GM23248 (cell line): ENCODE measurements at regions not wholly inside any gene's neighbourhood (a gene's known extent, or its start where the extent isn't known, plus 50 kb on each side); places are given as distances from the start of the nearest gene placed in this dataset.

Source experiments
- DNase-seq: peaks from one replicate; pipeline ENCODE4 v3.0.0-alpha.2; 2015
- H2AFZ ChIP-seq: fragments of 200-600 bp; sonication (generic); 2 replicates; pipeline ENCODE4 v1.6.1; 2016; ENCODE audit warnings: antibody characterized with exemption
- H3F3A ChIP-seq: fragments of 200-600 bp; sonication (generic); 2 replicates; pipeline ENCODE4 v1.6.1; 2016; ENCODE audit warnings: mild to moderate bottlenecking, antibody characterized with exemption, mixed run types; ENCODE audit not compliant: insufficient read depth
- H3K27ac ChIP-seq: fragments of 200-600 bp; sonication (generic); 2 replicates; pipeline ENCODE4 v1.5.1; 2016; ENCODE audit warnings: mild to moderate bottlenecking
- H3K27me3 ChIP-seq: fragments of 200-600 bp; sonication (generic); replicated peaks from 2 replicates; pipeline ENCODE4 v1.6.1; 2016; ENCODE audit warnings: mild to moderate bottlenecking; ENCODE audit not compliant: insufficient read depth
- H3K36me3 ChIP-seq: fragments of 200-600 bp; sonication (generic); 2 replicates; pipeline ENCODE4 v1.6.1; 2016; ENCODE audit warnings: low read depth, mild to moderate bottlenecking
- H3K4me1 ChIP-seq: fragments of 200-600 bp; sonication (generic); 2 replicates; pipeline ENCODE4 v1.6.1; 2016; ENCODE audit warnings: mild to moderate bottlenecking; ENCODE audit not compliant: insufficient read depth
- H3K4me2 ChIP-seq: fragments of 200-600 bp; sonication (generic); one replicate; pipeline ENCODE4 v1.6.1; 2016; ENCODE audit warnings: mild to moderate bottlenecking; ENCODE audit not compliant: unreplicated experiment
- H3K4me3 ChIP-seq: fragments of 200-600 bp; sonication (generic); 2 replicates; pipeline ENCODE4 v1.5.1; 2016; ENCODE audit warnings: mild to moderate bottlenecking
- H3K79me2 ChIP-seq: fragments of 200-600 bp; sonication (generic); 2 replicates; pipeline ENCODE4 v1.6.1; 2016; ENCODE audit warnings: mild to moderate bottlenecking; ENCODE audit not compliant: insufficient read depth
- H3K9ac ChIP-seq: fragments of 200-600 bp; sonication (generic); 2 replicates; pipeline ENCODE4 v1.6.1; 2016; ENCODE audit warnings: mild to moderate bottlenecking
- H3K9me2 ChIP-seq: fragments of 200-600 bp; sonication (generic); 2 replicates; pipeline ENCODE4 v1.6.1; 2016; ENCODE audit warnings: mixed run types, mild to moderate bottlenecking, moderate library complexity; ENCODE audit not compliant: insufficient read depth
- H3K9me3 ChIP-seq: fragments of 200-600 bp; sonication (generic); one replicate; pipeline ENCODE4 v1.6.1; 2017; ENCODE audit warnings: low read depth
- H4K20me1 ChIP-seq: fragments of 200-600 bp; sonication (generic); 2 replicates; pipeline ENCODE4 v1.6.0; 2016; ENCODE audit not compliant: insufficient read depth
- EZH2 ChIP-seq: fragments of 200-600 bp; sonication (generic); IDR thresholded peaks from 2 replicates; pipeline ENCODE4 v1.6.1; 2018; ENCODE audit warnings: antibody characterized with exemption, mild to moderate bottlenecking; ENCODE audit not compliant: insufficient read depth, poor library complexity, severe bottlenecking
- EZH2phosphoT487 ChIP-seq: fragments of 200-600 bp; sonication (generic); IDR thresholded peaks from 2 replicates; pipeline ENCODE4 v1.6.1; 2018; ENCODE audit warnings: antibody characterized with exemption, moderate library complexity, mild to moderate bottlenecking, low read depth; ENCODE audit not compliant: insufficient read depth
- WGBS, 2 experiments: methylation state at CpG; one replicate each; pipeline ENCODE4 v1.1.6; 2015 to 2017; ENCODE audit warnings: low lambda C conversion rate in 2 of 2, low coverage in 1 of 2; ENCODE audit errors: missing lambda C conversion rate in 2 of 2; 5-methylcytosine and 5-hydroxymethylcytosine counted together
- in situ Hi-C: fragments of 300-500 bp; cut with MboI; formaldehyde crosslinking; loops from 2 replicates; pipeline ENCODE4 v1.15.0; 2020

GRCh38 chr13:72650051-72650700, 77.3 kb downstream of the MZT1 start:
- Histone ChIP-seq H3K4me1 (no peaks in the 10 kb centered on the region), H3K79me2 (no peaks in the 10 kb centered on the region), H3K36me3 (no peaks in the 10 kb centered on the region), H3K27ac (no peak overlapping the region), H3F3A (no peaks in the 10 kb centered on the region), H4K20me1 (no peaks in the 10 kb centered on the region), H3K4me3 (no peak overlapping the region), H3K9me3 (no peaks in the 10 kb centered on the region), H2AFZ (no peak overlapping the region), H3K9ac (no peak overlapping the region), H3K27me3 (peaks cover 11% of the 10 kb centered on the region), H3K9me2 (no peaks in the 10 kb centered on the region), H3K4me2 (no peak overlapping the region)
- no peak for TF ChIP-seq EZH2
- no peak for TF ChIP-seq EZH2phosphoT487
- 29 to 30% methylated on average over 5 of the region's 5 CpGs for WGBS, 2 experiments
- DNase-seq = no peak
- in situ Hi-C loops = no loop called here

GRCh38 chr13:72648513-72649065, 78.8 kb downstream of the MZT1 start:
- DNase-seq = no peak
- Histone ChIP-seq H3K9ac (no peak overlapping the region), H2AFZ (no peak overlapping the region)

GRCh38 chr13:72647422-72647821, 80.0 kb downstream of the MZT1 start:
- H3K27me3 ChIP-seq = peaks cover 15% of the 10 kb centered on the region
- no peak overlapping the region for H3K27ac ChIP-seq
- no peak overlapping the region for H3K4me2 ChIP-seq
- H3K4me3 ChIP-seq = no peak overlapping the region
- H3K9me2 ChIP-seq = no peaks in the 10 kb centered on the region
- no peaks in the 10 kb centered on the region for H3F3A ChIP-seq
- no peaks in the 10 kb centered on the region for H3K9me3 ChIP-seq
- H3K79me2 ChIP-seq = no peaks in the 10 kb centered on the region
- TF ChIP-seq EZH2 = no peak
- TF ChIP-seq EZH2phosphoT487 = no peak
- no peak for DNase-seq
- in situ Hi-C loops = no loop called here
- H3K9ac ChIP-seq = no peak overlapping the region
- H3K4me1 ChIP-seq = no peaks in the 10 kb centered on the region
- no peaks in the 10 kb centered on the region for H4K20me1 ChIP-seq
- 0 to 4% methylated on average over 2 of the region's 2 CpGs for WGBS, 2 experiments
- H2AFZ ChIP-seq = no peak overlapping the region
- no peaks in the 10 kb centered on the region for H3K36me3 ChIP-seq

More at GRCh38 chr13:72648513-72649065, 78.8 kb downstream of the MZT1 start:
- Histone ChIP-seq H3K27ac (no peak overlapping the region), H3K9me2 (no peaks in the 10 kb centered on the region), H3K27me3 (peaks cover 15% of the 10 kb centered on the region), H3F3A (no peaks in the 10 kb centered on the region), H3K4me2 (no peak overlapping the region), H3K4me3 (no peak overlapping the region), H3K79me2 (no peaks in the 10 kb centered on the region), H4K20me1 (no peaks in the 10 kb centered on the region), H3K4me1 (no peaks in the 10 kb centered on the region), H3K9me3 (no peaks in the 10 kb centered on the region), H3K36me3 (no peaks in the 10 kb centered on the region)
- TF ChIP-seq EZH2phosphoT487 = no peak
- in situ Hi-C loops = no loop called here
- WGBS, 2 experiments = 30 to 33% methylated on average over 8 of the region's 8 CpGs

- H3K9me2 ChIP-seq = no peaks in the 10 kb centered on the region
- 21 to 28% methylated on average over 4 of the region's 4 CpGs for WGBS, 2 experiments
- no peak overlapping the region for H2AFZ ChIP-seq
- in situ Hi-C loops = no loop called here
- H3K9me3 ChIP-seq = no peaks in the 10 kb centered on the region
- H3K79me2 ChIP-seq = no peaks in the 10 kb centered on the region
- H3K4me1 ChIP-seq = no peaks in the 10 kb centered on the region
- H3K27me3 ChIP-seq = peaks cover 12% of the 10 kb centered on the region
- no peak overlapping the region for H3K4me3 ChIP-seq
- TF ChIP-seq EZH2 (no peak), EZH2phosphoT487 (no peak)
- no peak for DNase-seq
- H3K9ac ChIP-seq = no peak overlapping the region
- H3K4me2 ChIP-seq = no peak overlapping the region
- H4K20me1 ChIP-seq = no peaks in the 10 kb centered on the region
- no peaks in the 10 kb centered on the region for H3F3A ChIP-seq
- no peaks in the 10 kb centered on the region for H3K36me3 ChIP-seq
- no peak overlapping the region for H3K27ac ChIP-seq
Observed at GRCh38 chr13:72645521-72645920, 81.9 kb downstream of the MZT1 start.
